AG10803 (cell line): ENCODE measurements at regions not wholly inside any gene's neighbourhood (a gene's known extent, or its start where the extent isn't known, plus 50 kb on each side); places are given as distances from the start of the nearest gene placed in this dataset.

Experiments
- DNase-seq: peaks from one replicate; pipeline ENCODE4 v3.0.0; 2010; ENCODE audit warnings: low read depth
- H3K4me3 ChIP-seq: 2 replicates; pipeline ENCODE4 v1.5.1; 2011; ENCODE audit warnings: mild to moderate bottlenecking, low read length, control low read depth
- CTCF ChIP-seq: conservative IDR thresholded peaks from 2 replicates; pipeline ENCODE4 v1.5.1; 2011; ENCODE audit warnings: mild to moderate bottlenecking, low read length, control low read depth, inconsistent platforms

DNA sequence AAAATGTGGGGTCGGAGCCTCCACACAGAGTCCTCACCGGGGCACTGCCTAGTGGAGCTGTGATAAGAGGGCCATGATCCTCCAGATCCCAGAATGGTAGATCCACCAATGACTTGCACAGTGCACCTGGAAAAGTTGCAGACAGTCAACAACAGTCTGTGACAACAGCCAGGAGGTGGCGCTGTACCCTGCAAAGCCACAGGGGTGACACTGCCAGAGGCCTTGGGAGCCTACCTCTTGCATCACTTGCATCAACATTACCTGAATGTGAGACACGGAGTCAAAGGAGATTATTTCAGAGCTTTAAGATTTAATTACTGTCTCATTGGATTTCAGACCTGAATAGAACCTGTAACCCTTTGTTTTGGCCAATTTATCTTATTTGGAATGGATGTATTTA lies 614.1 kb upstream of the CDH9 start:
- TF ChIP-seq CTCF, result no peak
- H3K4me3 ChIP-seq, result no peak overlapping the region

GRCh38 chr5:27639005-27639612 lies 600.7 kb upstream of the CDH9 start:
- DNase-seq, result no peak
- H3K4me3 ChIP-seq, result no peak overlapping the region
- TF ChIP-seq CTCF, result no peak

More for the DNA sequence above, 614.1 kb upstream of the CDH9 start:
- DNase-seq, result no peak

DNA sequence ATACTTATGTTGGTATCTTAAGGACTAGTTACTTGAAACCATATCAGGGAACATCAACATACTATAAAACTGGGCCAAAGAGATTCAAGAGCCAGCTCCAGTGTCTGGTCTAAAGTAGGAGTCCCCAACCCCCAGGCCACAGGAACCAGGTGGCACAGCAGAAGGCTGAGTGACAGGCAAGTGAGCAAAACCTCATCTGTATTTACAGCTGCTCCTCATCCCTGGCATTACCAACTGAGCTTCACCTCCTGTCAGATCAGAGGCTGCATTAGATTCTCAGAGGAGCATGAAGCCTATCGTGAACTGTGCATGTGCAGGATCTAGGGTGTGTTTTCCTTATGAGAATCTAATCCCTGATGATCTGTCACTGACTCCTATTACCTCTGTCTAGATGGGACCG lies 581.6 kb upstream of the CDH9 start:
- no peak overlapping the region for H3K4me3 ChIP-seq
- no peak for DNase-seq
- no peak for TF ChIP-seq CTCF

DNA sequence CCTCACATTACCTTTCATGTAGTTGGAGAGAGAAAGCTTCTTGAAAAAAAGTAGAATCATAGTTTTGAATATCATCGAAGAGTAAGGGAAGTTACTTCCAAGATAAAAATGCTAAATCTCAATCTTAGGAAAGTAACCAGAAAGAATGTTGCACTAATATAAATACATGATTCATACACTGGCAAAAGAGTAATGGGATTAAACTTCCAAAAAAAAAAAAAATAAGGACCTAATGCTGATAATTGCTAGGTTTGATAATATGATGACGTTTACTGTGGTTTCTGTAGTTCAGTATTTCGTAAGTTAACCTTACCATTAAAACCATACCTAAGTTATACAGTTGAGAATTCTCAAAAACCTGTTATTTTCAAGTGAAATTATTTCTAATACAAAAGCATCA lies 573.8 kb upstream of the CDH9 start:
- no peak overlapping the region for H3K4me3 ChIP-seq
- DNase-seq, result no peak
- TF ChIP-seq CTCF, result no peak

GRCh38 chr5:27608992-27609391 lies 570.6 kb upstream of the CDH9 start:
- TF ChIP-seq CTCF, result no peak
- no peak for DNase-seq
- no peak overlapping the region for H3K4me3 ChIP-seq

DNA sequence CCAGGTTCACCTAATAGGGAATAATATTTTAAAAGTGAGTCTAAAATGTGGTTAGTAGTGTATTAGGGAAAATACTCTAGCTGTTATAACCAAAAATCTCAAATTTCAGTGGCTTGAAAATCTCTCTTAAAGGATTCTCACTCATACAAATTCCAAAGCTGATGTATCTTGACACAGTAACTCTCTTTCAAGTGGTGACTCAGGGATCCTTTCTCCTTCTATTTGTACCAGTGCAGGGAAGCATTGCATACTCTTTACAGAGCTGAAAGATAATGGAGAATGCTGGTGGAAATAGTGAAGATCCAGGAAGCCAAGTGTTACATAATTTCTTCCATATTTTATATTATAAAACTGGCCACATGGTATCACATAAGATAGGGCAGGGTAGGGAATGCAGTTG lies 560.2 kb upstream of the CDH9 start:
- DNase-seq, result no peak

More for the DNA sequence above, 560.2 kb upstream of the CDH9 start:
- no peak for TF ChIP-seq CTCF
- no peak overlapping the region for H3K4me3 ChIP-seq
